HL-60 (cell line): ENCODE measurements at regions not wholly inside any gene's neighbourhood (a gene's known extent, or its start where the extent isn't known, plus 50 kb on each side); places are given as distances from the start of the nearest gene placed in this dataset.

ENCODE experiments used
- DNase-seq, 2 experiments: peaks; one replicate each; pipeline ENCODE4 v3.0.0-alpha.2; 2010 to 2020; ENCODE audit warnings: low read depth in 1 of 2, low spot score in 1 of 2
- H3K27ac ChIP-seq: fragments of 250-450 bp; sonication (Bioruptor Pico); replicated peaks from 2 replicates; pipeline ENCODE4 v1.5.1; 2020; ENCODE audit warnings: mild to moderate bottlenecking, moderate library complexity
- H3K27me3 ChIP-seq: fragments of 250-450 bp; sonication (Bioruptor Pico); 2 replicates; pipeline ENCODE4 v1.5.1; 2021; ENCODE audit warnings: mild to moderate bottlenecking, moderate library complexity; ENCODE audit not compliant: insufficient read depth, poor library complexity, severe bottlenecking
- H3K4me3 ChIP-seq: replicated peaks from 2 replicates; pipeline ENCODE4 v1.5.1; 2011; ENCODE audit warnings: mild to moderate bottlenecking, control low read depth, low read length; ENCODE audit not compliant: insufficient read depth
- CTCF ChIP-seq: IDR thresholded peaks from one replicate; pipeline ENCODE4 v1.5.1; 2011; ENCODE audit warnings: low read length, control low read depth, inconsistent platforms; ENCODE audit not compliant: insufficient read depth
- GABPA ChIP-seq: IDR thresholded peaks from 2 replicates; pipeline ENCODE4 v1.6.1; 2012; ENCODE audit warnings: low read depth
- POLR2AphosphoS5 ChIP-seq: IDR thresholded peaks from 2 replicates; pipeline ENCODE4 v1.6.1; 2012; ENCODE audit warnings: low read depth
- SPI1 ChIP-seq: IDR thresholded peaks from 2 replicates; pipeline ENCODE4 v1.6.1; 2012; ENCODE audit warnings: low read depth, mild to moderate bottlenecking, borderline replicate concordance
- TF ChIP-seq, protein P1 (sequence below): IDR thresholded peaks from 2 replicates; pipeline ENCODE4 v1.6.1; 2012; ENCODE audit warnings: low read depth; ENCODE audit not compliant: insufficient replicate concordance

- DNase-seq = no peak
- Histone ChIP-seq H3K27ac (no peak overlapping the region), H3K27me3 (no peaks in the 10 kb centered on the region), H3K4me3 (no peak overlapping the region)
- TF ChIP-seq, protein P1, sequence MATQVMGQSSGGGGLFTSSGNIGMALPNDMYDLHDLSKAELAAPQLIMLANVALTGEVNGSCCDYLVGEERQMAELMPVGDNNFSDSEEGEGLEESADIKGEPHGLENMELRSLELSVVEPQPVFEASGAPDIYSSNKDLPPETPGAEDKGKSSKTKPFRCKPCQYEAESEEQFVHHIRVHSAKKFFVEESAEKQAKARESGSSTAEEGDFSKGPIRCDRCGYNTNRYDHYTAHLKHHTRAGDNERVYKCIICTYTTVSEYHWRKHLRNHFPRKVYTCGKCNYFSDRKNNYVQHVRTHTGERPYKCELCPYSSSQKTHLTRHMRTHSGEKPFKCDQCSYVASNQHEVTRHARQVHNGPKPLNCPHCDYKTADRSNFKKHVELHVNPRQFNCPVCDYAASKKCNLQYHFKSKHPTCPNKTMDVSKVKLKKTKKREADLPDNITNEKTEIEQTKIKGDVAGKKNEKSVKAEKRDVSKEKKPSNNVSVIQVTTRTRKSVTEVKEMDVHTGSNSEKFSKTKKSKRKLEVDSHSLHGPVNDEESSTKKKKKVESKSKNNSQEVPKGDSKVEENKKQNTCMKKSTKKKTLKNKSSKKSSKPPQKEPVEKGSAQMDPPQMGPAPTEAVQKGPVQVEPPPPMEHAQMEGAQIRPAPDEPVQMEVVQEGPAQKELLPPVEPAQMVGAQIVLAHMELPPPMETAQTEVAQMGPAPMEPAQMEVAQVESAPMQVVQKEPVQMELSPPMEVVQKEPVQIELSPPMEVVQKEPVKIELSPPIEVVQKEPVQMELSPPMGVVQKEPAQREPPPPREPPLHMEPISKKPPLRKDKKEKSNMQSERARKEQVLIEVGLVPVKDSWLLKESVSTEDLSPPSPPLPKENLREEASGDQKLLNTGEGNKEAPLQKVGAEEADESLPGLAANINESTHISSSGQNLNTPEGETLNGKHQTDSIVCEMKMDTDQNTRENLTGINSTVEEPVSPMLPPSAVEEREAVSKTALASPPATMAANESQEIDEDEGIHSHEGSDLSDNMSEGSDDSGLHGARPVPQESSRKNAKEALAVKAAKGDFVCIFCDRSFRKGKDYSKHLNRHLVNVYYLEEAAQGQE = no peak
- TF ChIP-seq SPI1 (no peak), GABPA (no peak), CTCF (no peak), POLR2AphosphoS5 (no peak)
These were observed 261.1 kb upstream of the RGS17 start for GRCh38 chr6:153392156-153392555.

- DNase-seq = no peak
- no peak for TF ChIP-seq POLR2AphosphoS5
- TF ChIP-seq GABPA = no peak
- TF ChIP-seq SPI1 = no peak
- TF ChIP-seq, protein P1 = no peak
- no peak for TF ChIP-seq CTCF
- H3K27ac ChIP-seq = no peak overlapping the region
- no peak overlapping the region for H3K4me3 ChIP-seq
- H3K27me3 ChIP-seq = no peaks in the 10 kb centered on the region
These were observed 242.8 kb upstream of the RGS17 start for GRCh38 chr6:153373869-153374268.

DNA sequence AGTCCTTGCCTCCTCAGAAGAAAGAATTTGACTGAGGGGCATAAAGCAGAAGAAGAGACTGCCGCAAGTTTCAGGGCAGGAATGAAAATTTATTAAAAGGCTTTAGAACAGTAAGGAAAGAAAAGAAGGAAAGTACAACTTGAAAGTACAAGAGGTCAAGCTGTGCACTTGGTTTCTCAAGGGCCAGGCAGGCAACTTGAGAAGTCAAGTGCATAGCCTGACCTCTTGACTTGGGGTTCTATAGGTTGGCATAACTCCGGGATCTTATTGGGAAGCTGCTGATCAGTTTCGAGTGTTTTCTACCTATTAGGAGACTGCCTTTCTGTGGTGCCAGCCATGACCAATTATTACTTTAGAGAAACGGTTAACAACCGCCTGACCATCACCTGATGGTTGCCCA is 237.0 kb upstream of the RGS17 start:
- no peaks in the 10 kb centered on the region for H3K27me3 ChIP-seq
- DNase-seq = no peak
- H3K27ac ChIP-seq = no peak overlapping the region
- TF ChIP-seq SPI1 = no peak
- TF ChIP-seq POLR2AphosphoS5 = no peak
- TF ChIP-seq GABPA = no peak
- TF ChIP-seq CTCF = no peak
- TF ChIP-seq, protein P1 = no peak
- no peak overlapping the region for H3K4me3 ChIP-seq
